Right lobe of liver (tissue), 4 donors: ENCODE measurements at regions not wholly inside any gene's neighbourhood (a gene's known extent, or its start where the extent isn't known, plus 50 kb on each side); places are given as distances from the start of the nearest gene placed in this dataset.

Source experiments
- CTCF ChIP-seq, 4 donors: fragments of 200-600 bp in 3 of 4; fragments of 450-650 bp in 1 of 4; IDR thresholded peaks; one replicate each; pipeline versions ENCODE4 v1.5.1 to v1.8.0; 2016 to 2022; ENCODE audit warnings: antibody characterized with exemption in 4 of 4, mild to moderate bottlenecking in 2 of 4
- POLR2A ChIP-seq: fragments of 450-650 bp; IDR thresholded peaks from one replicate; pipeline ENCODE4 v1.6.1; 2017; ENCODE audit warnings: antibody characterized with exemption, mild to moderate bottlenecking
- donor health status: DM: no; HTN: no; CAD: no.
- donor health status: DM: no; HTN: no; CAD: no.
- donor health status: DM: no; HTN: yes; CAD: no.

GRCh38 chr1:116203181-116203723 lies 92.1 kb downstream of the MAB21L3 start:
- no peak for TF ChIP-seq CTCF (IDR thresholded peaks at IDR 0.05)
- TF ChIP-seq POLR2A: no peak
